SU-DHL-6 (cell line): ENCODE measurements at regions not wholly inside any gene's neighbourhood (a gene's known extent, or its start where the extent isn't known, plus 50 kb on each side); places are given as distances from the start of the nearest gene placed in this dataset.

Experiments used
- H2AFZ ChIP-seq: fragments of 200-600 bp; sonication (generic); 2 replicates; pipeline ENCODE4 v1.6.1; 2014; ENCODE audit warnings: low read depth, mild to moderate bottlenecking, moderate library complexity, mixed read lengths, antibody characterized with exemption, low read length; ENCODE audit not compliant: severe bottlenecking
- H3F3A ChIP-seq: fragments of 200-600 bp; shearing (Covaris generic); 2 replicates; pipeline ENCODE4 v1.6.0; 2016; ENCODE audit warnings: antibody characterized with exemption, mild to moderate bottlenecking; ENCODE audit not compliant: insufficient read depth
- H3K27ac ChIP-seq: fragments of 200-600 bp; sonication (generic); 2 replicates; pipeline ENCODE4 v1.5.1; 2016; ENCODE audit warnings: low read depth, mild to moderate bottlenecking, low read length, moderate library complexity, mixed read lengths
- H3K27me3 ChIP-seq: fragments of 200-600 bp; sonication (generic), shearing (Covaris generic); 2 replicates; pipeline ENCODE4 v1.6.0; 2014; ENCODE audit warnings: mild to moderate bottlenecking, low read length
- H3K36me3 ChIP-seq: fragments of 200-600 bp; sonication (generic); 2 replicates; pipeline ENCODE4 v1.6.1; 2014; ENCODE audit warnings: mild to moderate bottlenecking, low read length, mixed read lengths
- H3K4me2 ChIP-seq: fragments of 300-600, 200-600 bp; shearing (Covaris generic), sonication (generic); 2 replicates; pipeline ENCODE4 v1.6.0; 2014; ENCODE audit warnings: low read length, low read depth, mild to moderate bottlenecking; ENCODE audit not compliant: poor library complexity, severe bottlenecking
- H3K4me3 ChIP-seq: fragments of 200-600 bp; sonication (generic); 2 replicates; pipeline ENCODE4 v1.5.1; 2014; ENCODE audit warnings: antibody characterized with exemption, low read length, mild to moderate bottlenecking, mixed read lengths; ENCODE audit not compliant: insufficient read depth, poor library complexity, severe bottlenecking
- H3K79me2 ChIP-seq: fragments of 200-600 bp; sonication (generic); 2 replicates; pipeline ENCODE4 v1.6.1; 2014; ENCODE audit warnings: mild to moderate bottlenecking, low read length, moderate library complexity; ENCODE audit not compliant: insufficient read depth
- H3K9ac ChIP-seq: fragments of 200-600 bp; sonication (generic); 2 replicates; pipeline ENCODE4 v1.7.0; 2014; ENCODE audit warnings: mild to moderate bottlenecking, low read length
- H3K9me2 ChIP-seq: fragments of 200-600 bp; sonication (generic); replicated peaks from 2 replicates; pipeline ENCODE4 v1.6.1; 2014; ENCODE audit warnings: low read length; ENCODE audit not compliant: insufficient read depth
- H3K9me3 ChIP-seq: fragments of 200-600 bp; sonication (generic); 2 replicates; pipeline ENCODE4 v1.6.1; 2014; ENCODE audit warnings: low read length, mixed read lengths; ENCODE audit not compliant: insufficient read depth
- H4K20me1 ChIP-seq: fragments of 200-600 bp; sonication (generic); 2 replicates; pipeline ENCODE4 v1.6.1; 2014; ENCODE audit warnings: low read depth, mild to moderate bottlenecking, antibody characterized with exemption, low read length, moderate library complexity, mixed read lengths
- CTCF ChIP-seq: fragments of 200-600 bp; sonication (generic); IDR thresholded peaks from one replicate; pipeline ENCODE4 v1.5.1; 2017; ENCODE audit warnings: antibody characterized with exemption, mild to moderate bottlenecking, low read length, moderate library complexity; ENCODE audit not compliant: insufficient read depth, poor library complexity, severe bottlenecking
- EZH2phosphoT487 ChIP-seq: fragments of 200-600 bp; sonication (generic), shearing (Covaris generic); conservative IDR thresholded peaks from 2 replicates; pipeline ENCODE4 v1.6.1; 2018; ENCODE audit warnings: mild to moderate bottlenecking, antibody characterized with exemption, low read length, moderate library complexity, mixed read lengths

GRCh38 chr3:109718850-109719249 lies 381.5 kb upstream of the DPPA4 start:
- H3K4me3 ChIP-seq = no peak overlapping the region
- no peaks in the 10 kb centered on the region; the same call in 1 of the 2 replicates for H3K36me3 ChIP-seq
- no peaks in the 10 kb centered on the region for H3F3A ChIP-seq
- no peaks in the 10 kb centered on the region for H3K79me2 ChIP-seq
- no peaks in the 10 kb centered on the region for H3K27me3 ChIP-seq
- no peak overlapping the region for H3K4me2 ChIP-seq
- H3K27ac ChIP-seq = no peak overlapping the region
- H3K9me2 ChIP-seq = no peaks in the 10 kb centered on the region
- no peak overlapping the region for H3K9ac ChIP-seq
- H4K20me1 ChIP-seq = no peaks in the 10 kb centered on the region
- no peaks in the 10 kb centered on the region for H3K9me3 ChIP-seq
- H2AFZ ChIP-seq = no peak overlapping the region
- no peak for TF ChIP-seq CTCF

DNA sequence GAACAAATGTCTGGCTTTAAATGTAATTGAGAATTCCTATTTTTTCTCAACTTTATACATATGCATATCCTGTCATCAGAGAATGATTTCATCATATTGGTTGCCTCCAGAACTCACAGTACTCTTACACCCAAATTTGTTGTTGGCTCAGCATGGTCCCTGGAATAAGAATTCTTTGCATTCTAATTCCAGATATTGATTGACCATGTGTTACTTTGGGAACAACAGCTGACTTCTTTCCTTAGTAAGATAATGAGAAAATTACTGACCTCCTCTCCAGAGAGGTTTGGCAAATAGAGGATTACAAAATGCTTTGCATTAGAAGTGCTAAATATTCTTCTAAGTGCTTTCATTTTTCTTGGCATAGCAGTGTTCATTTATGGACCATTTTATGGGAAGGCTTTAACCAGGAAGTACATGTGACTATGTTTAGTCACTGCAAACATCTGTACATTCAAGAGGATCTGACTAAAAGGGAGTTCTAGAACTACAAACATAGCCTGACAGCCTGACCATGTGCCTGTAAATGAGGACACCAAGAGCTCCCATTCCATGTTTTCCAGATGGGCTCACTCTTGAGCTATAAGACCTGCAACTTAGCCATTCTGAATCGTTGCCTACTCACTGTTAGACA lies 391.6 kb upstream of the DPPA4 start:
- Histone ChIP-seq H3K36me3 (no peaks in the 10 kb centered on the region), H3K9me2 (no peaks in the 10 kb centered on the region), H3K9me3 (no peaks in the 10 kb centered on the region), H3F3A (no peaks in the 10 kb centered on the region), H4K20me1 (no peaks in the 10 kb centered on the region), H3K4me2 (no peak overlapping the region), H3K27ac (no peak overlapping the region), H3K4me3 (no peak overlapping the region), H2AFZ (no peak overlapping the region), H3K79me2 (no peaks in the 10 kb centered on the region), H3K9ac (no peak overlapping the region), H3K27me3 (no peaks in the 10 kb centered on the region)
- TF ChIP-seq EZH2phosphoT487 (no peak), CTCF (no peak)

DNA sequence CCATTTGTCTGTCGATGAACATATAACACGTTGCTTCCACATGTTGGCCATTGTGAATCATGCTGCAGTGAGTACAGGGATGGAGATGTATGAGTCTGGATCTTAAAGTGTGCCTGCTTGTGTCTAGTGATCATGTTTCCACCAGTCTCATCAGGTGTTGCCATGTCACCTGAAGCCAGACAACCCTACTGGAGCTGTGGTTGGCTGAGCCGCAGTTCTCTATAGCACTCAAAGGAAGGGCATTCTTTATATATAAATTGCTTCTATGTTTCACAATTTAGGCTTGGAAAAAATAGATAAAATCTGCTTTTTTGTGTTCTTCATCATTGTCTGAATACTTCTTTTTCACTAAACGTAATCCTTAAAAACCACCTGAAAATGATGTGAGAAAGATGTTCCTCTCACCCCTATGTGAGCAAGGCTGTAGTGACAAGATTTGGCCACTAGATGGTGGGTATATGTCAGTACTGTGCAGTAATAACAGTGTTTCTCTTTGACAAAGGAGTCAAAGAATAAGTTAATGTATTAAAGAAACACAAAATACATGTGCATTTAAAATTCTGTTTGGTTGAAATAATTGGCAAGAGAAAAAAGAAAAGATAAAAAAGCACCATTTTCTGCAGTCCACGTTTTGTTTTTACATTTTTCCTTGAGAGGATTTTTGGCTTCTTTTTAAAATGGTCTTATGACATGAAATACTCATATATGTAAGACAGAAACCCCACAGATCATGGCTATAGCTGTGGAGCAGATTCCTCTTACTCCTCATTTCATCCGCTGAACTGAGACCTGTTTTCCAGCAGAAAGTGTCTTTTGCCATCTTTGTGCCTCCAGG lies 394.5 kb upstream of the DPPA4 start:
- H3K9me3 ChIP-seq = 0 out of 2 replicates have a peak, but pooled peaks cover 3% of the 10 kb centered on the region
- H3K4me2 ChIP-seq = no peak overlapping the region
- H3K27ac ChIP-seq = no peak overlapping the region
- no peaks in the 10 kb centered on the region for H3K79me2 ChIP-seq
- no peaks in the 10 kb centered on the region for H3K36me3 ChIP-seq
- H3F3A ChIP-seq = no peaks in the 10 kb centered on the region
- H3K4me3 ChIP-seq = no peak overlapping the region
- no peak for TF ChIP-seq EZH2phosphoT487
- TF ChIP-seq CTCF = peak; percentile 74
- no peaks in the 10 kb centered on the region for H4K20me1 ChIP-seq
- H2AFZ ChIP-seq = no peak overlapping the region
- H3K27me3 ChIP-seq = no peaks in the 10 kb centered on the region
- no peaks in the 10 kb centered on the region for H3K9me2 ChIP-seq
- H3K9ac ChIP-seq = no peak overlapping the region
